GM12874 (cell line): ENCODE measurements at regions not wholly inside any gene's neighbourhood (a gene's known extent, or its start where the extent isn't known, plus 50 kb on each side); places are given as distances from the start of the nearest gene placed in this dataset.

Experiments
- TF ChIP-seq, protein P1 (sequence below): IDR thresholded peaks from 2 replicates; pipeline ENCODE4 v1.5.1; 2011; ENCODE audit warnings: low read depth, mild to moderate bottlenecking, control low read depth, low read length, moderate library complexity; ENCODE audit not compliant: insufficient read depth

- TF ChIP-seq, protein P1, sequence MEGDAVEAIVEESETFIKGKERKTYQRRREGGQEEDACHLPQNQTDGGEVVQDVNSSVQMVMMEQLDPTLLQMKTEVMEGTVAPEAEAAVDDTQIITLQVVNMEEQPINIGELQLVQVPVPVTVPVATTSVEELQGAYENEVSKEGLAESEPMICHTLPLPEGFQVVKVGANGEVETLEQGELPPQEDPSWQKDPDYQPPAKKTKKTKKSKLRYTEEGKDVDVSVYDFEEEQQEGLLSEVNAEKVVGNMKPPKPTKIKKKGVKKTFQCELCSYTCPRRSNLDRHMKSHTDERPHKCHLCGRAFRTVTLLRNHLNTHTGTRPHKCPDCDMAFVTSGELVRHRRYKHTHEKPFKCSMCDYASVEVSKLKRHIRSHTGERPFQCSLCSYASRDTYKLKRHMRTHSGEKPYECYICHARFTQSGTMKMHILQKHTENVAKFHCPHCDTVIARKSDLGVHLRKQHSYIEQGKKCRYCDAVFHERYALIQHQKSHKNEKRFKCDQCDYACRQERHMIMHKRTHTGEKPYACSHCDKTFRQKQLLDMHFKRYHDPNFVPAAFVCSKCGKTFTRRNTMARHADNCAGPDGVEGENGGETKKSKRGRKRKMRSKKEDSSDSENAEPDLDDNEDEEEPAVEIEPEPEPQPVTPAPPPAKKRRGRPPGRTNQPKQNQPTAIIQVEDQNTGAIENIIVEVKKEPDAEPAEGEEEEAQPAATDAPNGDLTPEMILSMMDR: no peak
Observed at GRCh38 chr3:22593638-22594037, 609.5 kb upstream of the UBE2E2 start.

DNA sequence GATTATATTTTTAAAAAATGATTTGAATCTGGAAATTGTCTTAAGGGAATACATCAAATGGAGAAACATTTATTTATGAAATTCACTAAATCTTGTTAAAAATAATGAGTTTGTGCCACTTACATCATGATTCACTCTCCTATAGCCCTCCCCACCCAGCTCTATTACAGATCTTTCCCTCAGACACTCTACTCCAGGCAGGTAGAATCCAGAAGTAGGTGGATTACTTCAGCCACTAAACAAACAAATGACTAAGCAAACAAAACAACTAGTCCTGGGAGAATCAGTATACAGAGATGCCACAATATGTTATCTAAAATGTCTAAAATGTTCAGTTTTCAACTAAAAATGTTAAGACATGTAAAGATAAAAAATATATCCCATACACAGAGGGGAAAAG is 608.1 kb upstream of the UBE2E2 start:
- TF ChIP-seq, protein P1: no peak

DNA sequence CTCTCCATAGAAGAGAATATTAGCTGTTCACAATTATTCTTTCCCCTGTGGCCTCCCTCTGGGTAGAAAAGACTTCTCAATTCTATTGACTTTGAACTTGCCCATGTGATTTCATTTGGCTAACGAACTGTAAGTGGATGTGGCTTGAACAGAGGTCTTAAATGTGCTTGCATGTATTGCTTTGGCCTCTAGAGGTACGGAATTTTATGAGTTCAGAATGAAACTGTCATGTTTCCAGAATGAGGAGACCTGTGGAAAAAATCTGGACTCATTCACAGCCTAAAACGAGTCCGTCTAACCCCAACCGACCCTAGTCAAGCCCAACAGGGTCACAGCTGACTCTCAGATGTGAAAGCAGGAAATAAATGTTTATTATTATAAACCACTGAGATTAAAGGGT is 596.7 kb upstream of the UBE2E2 start:
- TF ChIP-seq, protein P1: no peak

DNA sequence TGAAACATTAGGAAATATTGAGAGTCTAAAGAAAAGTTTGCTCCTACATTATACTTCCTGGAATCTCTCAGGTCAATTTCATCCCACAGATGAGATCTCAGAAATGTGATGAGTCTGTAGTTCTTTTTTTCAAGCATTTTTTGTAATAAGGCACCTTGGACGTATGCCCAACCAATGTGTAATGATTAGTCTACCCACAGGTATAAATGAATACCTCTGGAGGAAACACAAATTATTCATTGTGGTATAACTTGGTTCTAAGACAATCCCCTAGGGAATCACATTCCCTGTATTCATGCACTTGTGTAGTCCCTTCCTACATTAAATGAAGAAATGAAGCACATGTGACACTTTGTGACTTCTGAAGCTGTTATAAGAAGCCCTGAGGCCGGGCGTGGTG is 596.2 kb upstream of the UBE2E2 start:
- TF ChIP-seq, protein P1: no peak

DNA sequence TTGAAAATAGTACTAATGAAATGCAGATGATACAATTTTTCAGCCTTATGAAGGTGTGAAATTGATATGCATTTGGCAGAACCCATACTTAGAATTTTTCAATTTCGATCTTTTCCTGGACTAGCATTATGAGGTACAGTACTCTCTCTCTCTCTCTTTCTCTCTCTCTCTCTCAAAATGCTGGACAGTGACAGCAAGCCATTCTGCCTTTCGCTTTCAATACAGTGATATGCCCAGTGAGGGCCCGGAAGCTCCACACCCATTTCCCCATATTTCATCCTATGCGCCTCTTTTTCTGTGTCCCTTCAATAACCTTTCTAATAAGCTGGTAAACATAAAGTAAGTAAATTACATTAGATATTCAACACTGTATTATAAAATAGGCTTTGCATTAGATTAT is 595.0 kb upstream of the UBE2E2 start:
- TF ChIP-seq, protein P1: no peak

GRCh38 chr3:22608721-22609120 is 594.4 kb upstream of the UBE2E2 start:
- TF ChIP-seq, protein P1: no peak

GRCh38 chr3:22609139-22609538 is 594.0 kb upstream of the UBE2E2 start:
- TF ChIP-seq, protein P1: no peak

DNA sequence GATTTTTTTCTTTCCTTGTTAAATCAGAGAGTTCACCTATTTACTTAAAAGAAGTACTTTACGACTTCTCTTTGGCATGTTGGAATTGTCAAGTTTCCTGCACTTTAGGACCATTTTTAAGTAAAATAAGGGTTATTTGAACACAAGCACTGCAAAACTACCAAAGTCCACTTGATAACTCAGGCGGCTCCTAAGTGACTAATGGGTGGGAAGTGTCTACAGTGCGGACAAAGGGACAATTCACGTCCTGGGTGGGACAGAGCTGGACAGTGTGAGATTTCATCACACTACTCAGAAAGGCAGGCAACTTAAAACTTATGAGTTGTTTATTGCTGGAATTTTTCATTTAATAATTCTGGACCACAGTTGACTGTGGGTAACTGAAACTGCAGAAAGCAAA is 590.2 kb upstream of the UBE2E2 start:
- TF ChIP-seq, protein P1: no peak
